CD4-positive, alpha-beta T cell treated with Interleukin-4 for 4 hours (primary cell): ENCODE measurements at regions not wholly inside any gene's neighbourhood (a gene's known extent, or its start where the extent isn't known, plus 50 kb on each side); places are given as distances from the start of the nearest gene placed in this dataset.

Experiments
- DNase-seq: peaks from one replicate; pipeline ENCODE4 v3.0.0-alpha.2; 2020

- DNase-seq = no peak
These were observed 1106.2 kb upstream of the GJE1 start for GRCh38 chr6:141026504-141026903.

GRCh38 chr6:141024526-141024925, 1108.2 kb upstream of the GJE1 start:
- DNase-seq = no peak

DNA sequence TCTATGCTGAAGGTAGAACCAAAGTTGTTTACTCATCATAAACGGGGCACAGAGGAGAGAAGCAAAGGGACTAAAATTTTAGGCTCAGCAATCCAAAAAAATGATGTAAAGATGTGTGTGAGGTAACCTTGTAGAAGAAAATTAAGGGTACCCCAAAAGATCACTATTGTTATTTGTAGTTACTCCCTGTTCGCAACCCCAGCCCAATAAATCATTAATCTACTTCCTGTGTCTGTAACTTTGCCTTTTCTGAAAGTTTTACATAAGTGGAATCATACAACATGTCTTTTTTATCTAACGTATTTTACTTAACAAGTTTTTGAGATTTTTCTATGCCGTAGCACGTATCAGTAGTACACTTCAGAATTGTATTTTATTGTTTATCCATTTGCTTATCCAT, 1114.8 kb upstream of the GJE1 start:
- no peak for DNase-seq

DNA sequence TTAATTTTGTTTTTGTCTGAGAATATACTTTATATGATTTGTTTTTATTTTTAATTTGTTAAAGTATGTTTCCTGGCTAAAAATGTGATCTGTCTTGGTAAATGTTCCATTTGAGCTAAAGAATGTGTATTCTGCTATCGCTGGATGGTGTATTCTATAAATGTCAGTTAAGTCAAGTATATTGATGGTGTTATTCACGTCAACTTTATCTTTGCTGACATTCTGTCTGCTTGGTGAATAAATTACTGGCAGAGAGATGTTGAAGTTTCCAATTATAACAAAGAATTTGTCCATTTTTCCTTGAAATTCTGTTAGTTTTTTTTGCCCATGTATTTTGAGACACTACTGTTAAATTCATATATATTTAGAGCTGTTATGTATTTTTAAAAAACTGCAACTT, 1131.8 kb upstream of the GJE1 start:
- no peak for DNase-seq

GRCh38 chr6:140993515-140993914, 1139.2 kb upstream of the GJE1 start:
- no peak for DNase-seq

DNA sequence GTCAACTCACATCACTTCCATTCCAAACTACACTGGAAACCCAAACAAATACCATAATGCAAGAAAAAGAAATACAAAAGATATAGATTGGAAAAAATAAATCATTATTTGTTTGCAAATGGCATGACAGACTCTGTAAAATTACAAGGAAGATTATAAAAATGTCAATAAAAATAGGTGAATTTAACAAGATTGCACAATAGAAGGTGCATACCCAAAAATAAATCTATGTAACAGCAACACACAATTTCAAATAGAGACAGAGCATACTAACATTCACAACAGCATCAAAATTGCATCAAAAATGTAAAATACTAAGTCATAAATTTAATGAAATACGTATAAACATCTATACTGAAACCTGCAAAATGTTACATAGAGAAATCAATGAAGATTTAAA, 1140.0 kb upstream of the GJE1 start:
- no peak for DNase-seq

DNA sequence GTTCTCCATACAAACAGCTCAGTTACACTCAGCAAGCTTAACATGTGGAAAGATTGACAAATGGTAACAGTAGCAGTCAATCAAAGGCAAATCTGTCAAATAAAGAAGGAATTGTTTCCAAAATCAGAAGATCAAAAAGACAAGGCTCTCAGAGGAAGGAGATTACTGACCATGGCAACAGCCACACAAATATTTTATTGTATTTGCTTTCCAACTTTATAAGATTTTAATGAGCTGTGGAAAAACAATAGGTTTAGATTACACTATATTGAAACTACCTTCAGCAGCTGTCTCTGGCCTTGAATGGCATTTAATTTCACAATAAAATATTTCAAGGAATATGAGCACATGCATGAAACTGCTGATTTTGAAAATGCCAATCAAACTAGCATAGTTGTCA, 1143.9 kb upstream of the GJE1 start:
- DNase-seq = no peak

DNA sequence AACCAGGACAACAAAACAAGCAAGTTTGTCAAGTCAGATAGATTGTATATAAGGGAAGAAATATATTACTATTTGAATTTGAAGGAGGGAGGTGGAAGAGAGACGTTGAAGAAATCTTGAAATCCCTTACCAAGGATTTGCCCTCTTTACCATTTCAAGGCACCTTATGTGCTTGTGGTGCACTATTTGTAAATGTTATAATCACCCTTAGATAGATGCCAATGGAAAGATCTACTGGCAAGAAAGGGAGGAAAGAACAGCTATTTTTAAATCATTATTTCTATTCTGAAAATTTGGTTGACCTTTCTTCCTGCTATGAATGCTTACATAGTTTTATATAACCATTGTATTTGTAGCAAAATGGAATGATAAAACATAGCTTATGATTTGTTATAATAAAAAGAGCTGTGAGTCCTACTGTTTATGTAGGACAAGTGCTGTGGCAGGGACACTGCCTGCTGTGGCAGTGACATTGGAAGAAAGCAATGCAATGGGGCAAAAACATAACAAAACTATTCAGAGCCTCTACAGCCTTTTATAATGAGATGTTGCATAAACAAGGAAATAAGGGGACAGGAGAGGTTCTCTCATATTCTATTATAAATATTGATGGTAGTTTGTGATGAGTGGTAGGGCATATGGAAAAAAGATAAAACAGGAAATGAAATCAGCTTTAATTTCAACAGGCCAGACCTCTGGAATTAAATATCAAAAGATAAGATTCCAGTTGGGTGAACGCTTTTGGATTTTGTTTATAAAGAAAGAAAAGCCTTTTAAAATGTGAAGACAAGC, 1145.2 kb upstream of the GJE1 start:
- DNase-seq = no peak

DNA sequence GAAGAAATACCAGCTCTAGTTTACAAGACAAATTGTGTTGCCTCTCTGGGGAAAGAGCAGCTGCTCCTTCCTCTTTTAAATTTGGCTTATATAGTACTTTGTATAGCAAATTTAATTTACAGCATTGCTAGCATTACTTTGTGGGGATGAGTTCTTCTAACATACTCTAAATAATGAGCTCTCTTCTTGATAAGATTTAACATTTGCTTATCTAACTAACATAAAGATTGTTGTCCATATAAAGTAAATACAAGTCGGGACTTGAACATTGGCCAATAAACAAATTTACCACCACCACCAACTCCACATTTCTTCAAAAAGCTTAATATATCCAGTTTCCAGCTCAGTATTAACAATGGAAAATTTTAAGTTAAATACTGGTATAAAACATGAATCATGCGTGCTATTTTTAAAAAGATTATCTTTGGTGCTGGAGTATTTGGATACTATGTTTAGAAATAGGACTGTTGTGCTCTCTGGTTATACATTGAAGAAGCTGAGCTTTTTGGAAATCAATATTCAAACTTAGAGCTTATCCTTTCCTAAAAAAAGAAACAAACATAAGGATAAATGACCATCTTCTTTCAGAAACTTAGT, 1146.9 kb upstream of the GJE1 start:
- DNase-seq = no peak

- no peak for DNase-seq
These were observed 1152.3 kb upstream of the GJE1 start for GRCh38 chr6:140980265-140980887.

GRCh38 chr6:140979642-140980091, 1153.1 kb upstream of the GJE1 start:
- no peak for DNase-seq

- DNase-seq = no peak
These were observed 1155.3 kb upstream of the GJE1 start for GRCh38 chr6:140977403-140977802.

DNA sequence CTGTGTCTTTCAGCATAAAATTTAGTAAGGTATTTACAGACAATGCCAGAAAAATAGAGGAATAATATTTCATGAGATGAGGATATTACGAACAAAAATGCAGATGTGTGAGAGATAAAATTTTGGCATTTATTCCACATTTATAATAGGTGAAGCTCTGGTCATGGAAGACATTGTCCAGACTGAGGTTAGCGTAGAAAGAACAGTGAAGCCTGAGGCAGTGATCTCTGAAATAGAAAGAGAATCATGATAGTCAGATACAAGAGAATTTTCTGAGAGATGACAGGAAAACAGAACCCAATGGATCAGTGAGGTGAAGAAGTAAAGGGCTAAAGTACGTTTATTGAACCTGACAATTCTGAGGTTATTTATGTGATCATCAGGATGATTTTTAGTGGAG, 1155.9 kb upstream of the GJE1 start:
- no peak for DNase-seq

- DNase-seq = no peak
These were observed 1162.2 kb upstream of the GJE1 start for GRCh38 chr6:140970485-140970884.

GRCh38 chr6:140968062-140968461, 1164.7 kb upstream of the GJE1 start:
- DNase-seq = no peak

GRCh38 chr6:140966676-140967075, 1166.0 kb upstream of the GJE1 start:
- DNase-seq = no peak

DNA sequence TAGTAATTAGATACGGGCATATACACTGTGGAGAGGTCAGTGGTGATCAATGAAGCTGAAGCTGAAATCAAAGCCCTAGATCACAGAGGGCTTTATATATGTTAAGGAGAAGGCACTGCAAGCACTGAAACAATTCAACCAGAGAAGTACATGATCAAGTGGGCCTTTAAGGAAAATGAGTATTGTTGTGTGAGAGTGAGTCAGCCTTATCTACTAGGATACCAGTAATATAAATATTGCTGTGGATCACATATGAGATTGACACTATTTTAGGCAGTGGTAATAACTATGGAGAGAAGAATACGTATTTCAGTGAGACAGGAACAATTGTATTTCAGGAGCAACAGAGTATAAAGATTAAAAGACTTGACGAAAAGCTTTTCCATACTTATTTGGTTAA, 1172.2 kb upstream of the GJE1 start:
- no peak for DNase-seq

- no peak for DNase-seq
These were observed 1175.3 kb upstream of the GJE1 start for GRCh38 chr6:140957386-140957785.

DNA sequence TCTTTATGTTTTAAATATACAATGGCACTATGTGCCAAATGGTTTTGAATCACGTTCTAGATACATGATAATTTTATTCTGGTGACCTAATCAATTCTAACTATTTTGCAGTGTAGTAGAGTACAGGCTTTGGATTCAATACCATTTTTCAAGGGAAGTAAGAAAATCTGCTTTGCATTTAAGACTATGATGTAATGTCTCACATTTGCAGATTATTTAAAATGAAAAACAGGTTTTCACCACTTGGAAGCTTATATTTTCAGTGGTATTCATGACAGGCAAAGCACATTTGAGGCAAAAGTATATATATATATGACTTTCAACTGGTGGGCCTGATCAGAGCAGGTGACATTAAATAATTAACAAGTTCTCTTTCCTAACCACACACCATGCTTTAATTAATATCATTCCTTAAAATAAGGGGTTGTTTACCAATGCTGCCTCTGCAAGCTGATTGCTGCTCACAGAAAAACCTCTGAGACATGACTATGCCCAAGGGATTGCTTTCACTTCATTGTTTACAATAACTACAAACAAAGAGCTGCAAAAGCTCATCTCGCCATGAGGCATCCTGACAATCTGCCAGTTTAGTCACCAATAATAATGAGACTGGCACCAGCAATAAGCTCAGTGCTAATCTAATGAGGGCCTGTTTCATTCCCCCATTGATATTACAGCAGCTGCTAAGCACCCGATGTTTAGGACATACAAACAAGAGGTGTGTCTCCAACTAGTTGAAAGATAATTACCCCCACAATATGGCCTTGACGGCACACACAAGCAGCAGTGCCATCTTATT, 1176.0 kb upstream of the GJE1 start:
- no peak for DNase-seq

GRCh38 chr6:140940251-140940925, 1192.3 kb upstream of the GJE1 start:
- no peak for DNase-seq

- DNase-seq = no peak
These were observed 1199.8 kb upstream of the GJE1 start for GRCh38 chr6:140932909-140933308.

DNA sequence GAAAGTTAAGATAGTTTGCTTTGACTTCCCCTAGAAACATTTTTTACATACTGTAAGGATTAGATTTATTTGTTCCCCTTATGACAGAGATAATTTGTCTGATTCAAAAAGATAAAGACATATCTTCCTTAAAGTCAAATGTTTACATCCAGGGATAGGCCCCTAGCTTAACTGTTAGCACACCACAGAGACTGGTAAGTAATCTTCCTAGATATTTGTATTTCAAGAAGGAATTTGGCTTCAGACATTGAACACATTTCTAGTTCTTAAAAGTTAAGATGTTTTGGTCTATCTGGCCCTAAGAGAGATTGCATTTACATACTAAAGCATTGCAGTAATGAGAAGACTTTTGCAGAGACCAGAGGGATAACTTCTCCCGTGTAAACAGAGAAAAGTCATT, 1201.1 kb upstream of the GJE1 start:
- DNase-seq = no peak

- DNase-seq = no peak
These were observed 1203.6 kb upstream of the GJE1 start for GRCh38 chr6:140929121-140929520.
